ENCODE measurements at regions not wholly inside any gene's neighbourhood (a gene's known extent, or its start where the extent isn't known, plus 50 kb on each side); places are given as distances from the start of the nearest gene placed in this dataset.

DNA sequence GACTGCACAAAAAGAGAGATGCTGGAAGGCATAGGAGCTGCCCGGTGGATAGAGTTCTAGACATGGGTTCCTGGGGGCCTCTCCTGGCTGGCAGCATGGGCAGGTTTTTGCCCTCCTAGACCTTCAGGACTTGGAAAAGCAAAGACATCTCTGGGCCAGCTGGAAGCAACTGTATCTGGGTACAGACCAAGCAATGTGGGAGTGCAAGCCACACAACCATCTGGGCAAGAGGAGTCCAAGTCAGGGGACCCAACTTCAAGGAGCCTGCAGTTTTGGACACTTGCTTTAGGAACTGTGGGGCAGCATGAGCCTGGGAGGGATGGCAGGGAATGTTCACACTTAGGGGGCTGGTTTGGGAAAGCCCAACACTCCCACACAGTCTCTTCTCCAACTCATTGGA lies 323.3 kb downstream of the GADD45G start:
- Mint-ChIP-seq H3K4me1 (peaks cover 27% of the 10 kb centered on the region), H3K9me3 (no peaks in the 10 kb centered on the region), H3K4me3 (no peak overlapping the region), H3K27ac (no peak overlapping the region), H3K36me3 (no peaks in the 10 kb centered on the region), H3K27me3 (no peaks in the 10 kb centered on the region)

- Mint-ChIP-seq H3K4me3 (no peak overlapping the region), H3K4me1 (peaks cover 22% of the 10 kb centered on the region), H3K9me3 (no peaks in the 10 kb centered on the region), H3K27me3 (no peaks in the 10 kb centered on the region), H3K36me3 (no peaks in the 10 kb centered on the region), H3K27ac (no peak overlapping the region)
These were observed 323.9 kb downstream of the GADD45G start for GRCh38 chr9:89928521-89929275.

DNA sequence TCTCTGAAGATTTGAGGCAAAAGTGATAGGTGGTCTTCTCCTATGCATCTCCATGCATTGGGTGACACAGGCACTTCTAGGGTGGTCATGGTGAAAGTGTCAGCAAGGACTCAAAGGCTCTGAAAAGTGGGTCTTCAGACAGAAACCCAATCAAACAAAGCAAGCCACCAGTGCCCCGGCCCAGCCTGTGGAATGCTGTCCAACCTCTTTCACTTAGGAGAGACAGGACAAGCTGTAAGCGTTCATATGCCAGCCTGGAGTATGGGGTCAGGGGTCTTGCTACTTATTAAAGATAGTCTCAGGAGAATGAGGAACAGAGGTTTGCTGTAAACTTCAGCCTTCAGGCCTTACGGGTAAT lies 324.5 kb downstream of the GADD45G start:
- H3K4me3 Mint-ChIP-seq, result no peak overlapping the region
- H3K27me3 Mint-ChIP-seq, result no peaks in the 10 kb centered on the region
- peaks cover 16% of the 10 kb centered on the region for H3K4me1 Mint-ChIP-seq
- H3K36me3 Mint-ChIP-seq, result no peaks in the 10 kb centered on the region
- no peaks in the 10 kb centered on the region for H3K9me3 Mint-ChIP-seq
- H3K27ac Mint-ChIP-seq, result no peak overlapping the region

GRCh38 chr9:89929673-89930480 lies 325.1 kb downstream of the GADD45G start:
- Mint-ChIP-seq H3K4me3 (no peak overlapping the region), H3K4me1 (peaks cover 10% of the 10 kb centered on the region), H3K27ac (no peak overlapping the region), H3K9me3 (no peaks in the 10 kb centered on the region), H3K36me3 (no peaks in the 10 kb centered on the region), H3K27me3 (no peaks in the 10 kb centered on the region)

DNA sequence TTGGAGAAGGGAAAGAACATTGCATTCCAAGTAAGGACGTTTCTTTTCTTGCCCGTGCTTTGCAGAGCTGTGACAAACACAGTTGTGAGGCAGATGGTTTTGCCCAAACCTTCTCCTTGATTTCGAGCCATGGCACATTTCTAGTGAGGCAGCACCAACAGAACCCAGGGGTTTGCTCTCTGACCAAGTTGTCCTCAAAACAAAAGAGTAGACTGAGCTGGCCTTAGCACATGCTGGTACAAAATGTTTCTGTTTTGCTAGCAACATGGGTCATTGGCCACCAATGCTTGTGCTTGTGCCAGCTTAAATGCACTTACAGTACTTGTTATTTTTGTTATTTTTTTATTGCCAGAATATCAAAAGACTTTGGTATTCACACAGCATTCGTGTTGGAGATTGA lies 328.8 kb downstream of the GADD45G start:
- Mint-ChIP-seq H3K27ac (no peak overlapping the region), H3K36me3 (no peaks in the 10 kb centered on the region), H3K4me3 (no peak overlapping the region), H3K9me3 (no peaks in the 10 kb centered on the region), H3K27me3 (no peaks in the 10 kb centered on the region), H3K4me1 (peaks cover 6% of the 10 kb centered on the region)

- no peak overlapping the region for H3K4me3 Mint-ChIP-seq
- H3K27me3 Mint-ChIP-seq, result peaks cover 1% of the 10 kb centered on the region
- no peaks in the 10 kb centered on the region for H3K36me3 Mint-ChIP-seq
- no peaks in the 10 kb centered on the region for H3K9me3 Mint-ChIP-seq
- H3K4me1 Mint-ChIP-seq, result peaks cover 4% of the 10 kb centered on the region
- H3K27ac Mint-ChIP-seq, result no peak overlapping the region
These were observed 330.3 kb downstream of the GADD45G start for GRCh38 chr9:89935115-89935514.

GRCh38 chr9:89935801-89936200 lies 331.0 kb downstream of the GADD45G start:
- Mint-ChIP-seq H3K4me3 (no peak overlapping the region), H3K27ac (no peak overlapping the region), H3K36me3 (no peaks in the 10 kb centered on the region), H3K4me1 (no peaks in the 10 kb centered on the region), H3K9me3 (no peaks in the 10 kb centered on the region), H3K27me3 (peaks cover 1% of the 10 kb centered on the region)

DNA sequence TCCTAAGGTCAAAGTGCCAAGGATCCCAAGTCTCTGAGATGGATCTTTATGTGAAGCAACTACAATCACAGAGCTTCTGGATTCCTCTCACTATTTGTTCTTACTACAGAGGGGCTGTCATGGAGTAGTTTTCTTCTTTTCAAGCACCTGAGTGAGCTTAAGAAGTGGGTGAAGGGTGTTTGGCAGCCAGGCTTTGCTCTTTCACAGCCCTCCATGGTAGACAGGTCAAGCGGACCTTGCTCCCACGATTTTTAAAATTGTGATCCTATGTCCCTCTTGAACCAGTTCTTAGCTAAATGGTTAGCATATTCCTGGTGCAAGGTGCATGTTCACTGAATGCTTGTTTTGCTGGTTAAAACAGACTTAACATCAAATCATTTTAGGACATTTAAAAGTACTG lies 332.2 kb downstream of the GADD45G start:
- Mint-ChIP-seq H3K27me3 (peaks cover 1% of the 10 kb centered on the region), H3K4me1 (no peaks in the 10 kb centered on the region), H3K27ac (no peak overlapping the region), H3K4me3 (no peak overlapping the region), H3K36me3 (no peaks in the 10 kb centered on the region), H3K9me3 (no peaks in the 10 kb centered on the region)

- peaks cover 1% of the 10 kb centered on the region for H3K27me3 Mint-ChIP-seq
These were observed 334.4 kb downstream of the GADD45G start for GRCh38 chr9:89939181-89939580.

GRCh38 chr9:89939626-89940292 lies 334.9 kb downstream of the GADD45G start:
- Mint-ChIP-seq H3K27ac (no peak overlapping the region), H3K9me3 (no peaks in the 10 kb centered on the region), H3K36me3 (no peaks in the 10 kb centered on the region), H3K4me1 (no peaks in the 10 kb centered on the region), H3K4me3 (no peak overlapping the region), H3K27me3 (peaks cover 1% of the 10 kb centered on the region)

More at GRCh38 chr9:89939181-89939580, 334.4 kb downstream of the GADD45G start:
- H3K36me3 Mint-ChIP-seq, result no peaks in the 10 kb centered on the region
- H3K27ac Mint-ChIP-seq, result no peak overlapping the region
- no peaks in the 10 kb centered on the region for H3K4me1 Mint-ChIP-seq
- no peak overlapping the region for H3K4me3 Mint-ChIP-seq
- no peaks in the 10 kb centered on the region for H3K9me3 Mint-ChIP-seq

DNA sequence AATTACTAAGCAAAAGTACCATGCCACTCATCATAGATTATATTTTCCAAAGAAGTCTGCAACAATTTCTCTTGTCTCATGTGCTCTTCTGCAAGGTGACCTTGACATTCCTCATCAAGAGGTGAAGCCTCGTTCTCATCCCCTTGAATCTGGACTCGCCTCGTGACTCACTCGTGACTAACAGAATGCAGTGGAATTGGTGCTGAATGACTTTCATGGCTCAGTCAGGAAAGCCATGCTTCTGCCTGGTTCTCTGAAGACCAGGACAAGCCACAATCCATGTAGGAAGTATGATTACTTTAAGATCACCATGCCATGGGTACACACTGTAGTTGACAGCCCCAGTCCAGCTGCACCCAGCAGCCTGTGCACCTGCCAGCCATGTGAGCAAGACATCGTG lies 335.8 kb downstream of the GADD45G start:
- H3K27me3 Mint-ChIP-seq, result peaks cover 1% of the 10 kb centered on the region
- no peaks in the 10 kb centered on the region for H3K9me3 Mint-ChIP-seq
- no peak overlapping the region for H3K4me3 Mint-ChIP-seq
- no peak overlapping the region for H3K27ac Mint-ChIP-seq
- H3K4me1 Mint-ChIP-seq, result no peaks in the 10 kb centered on the region
- no peaks in the 10 kb centered on the region for H3K36me3 Mint-ChIP-seq

DNA sequence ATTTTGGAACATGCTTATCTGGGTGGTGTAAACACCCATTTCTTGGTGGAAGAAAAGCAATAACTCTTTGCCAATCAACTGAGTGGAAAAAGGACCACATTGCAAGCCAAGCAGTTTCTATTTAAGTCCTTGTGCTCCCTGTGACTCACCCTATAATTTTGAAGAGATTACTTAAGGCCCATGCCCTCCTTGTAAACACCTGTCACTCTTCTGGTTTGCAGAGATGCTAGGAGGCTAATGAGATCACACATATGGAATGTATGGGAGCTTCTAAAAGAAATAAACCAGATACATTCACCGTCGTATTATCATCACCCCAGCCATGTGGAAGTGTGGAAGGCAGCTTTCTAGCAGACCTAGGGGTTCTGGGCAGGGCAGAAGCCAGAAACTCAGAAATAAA lies 337.1 kb downstream of the GADD45G start:
- Mint-ChIP-seq H3K9me3 (no peaks in the 10 kb centered on the region), H3K27ac (no peak overlapping the region), H3K4me3 (no peak overlapping the region), H3K4me1 (no peaks in the 10 kb centered on the region), H3K27me3 (peaks cover 1% of the 10 kb centered on the region), H3K36me3 (no peaks in the 10 kb centered on the region)

- no peaks in the 10 kb centered on the region for H3K4me1 Mint-ChIP-seq
- H3K27me3 Mint-ChIP-seq, result peaks cover 1% of the 10 kb centered on the region
- no peaks in the 10 kb centered on the region for H3K36me3 Mint-ChIP-seq
- H3K4me3 Mint-ChIP-seq, result no peak overlapping the region
- H3K9me3 Mint-ChIP-seq, result no peaks in the 10 kb centered on the region
- H3K27ac Mint-ChIP-seq, result no peak overlapping the region
These were observed 337.8 kb downstream of the GADD45G start for GRCh38 chr9:89942643-89943042.

GRCh38 chr9:89943309-89943708 lies 338.5 kb downstream of the GADD45G start:
- peaks cover 1% of the 10 kb centered on the region for H3K27me3 Mint-ChIP-seq
- no peak overlapping the region for H3K4me3 Mint-ChIP-seq
- no peaks in the 10 kb centered on the region for H3K9me3 Mint-ChIP-seq
- no peaks in the 10 kb centered on the region for H3K36me3 Mint-ChIP-seq
- no peak overlapping the region for H3K27ac Mint-ChIP-seq
- H3K4me1 Mint-ChIP-seq, result no peaks in the 10 kb centered on the region

- Mint-ChIP-seq H3K4me3 (no peak overlapping the region), H3K9me3 (no peaks in the 10 kb centered on the region), H3K27me3 (peaks cover 1% of the 10 kb centered on the region), H3K4me1 (no peaks in the 10 kb centered on the region), H3K36me3 (no peaks in the 10 kb centered on the region), H3K27ac (no peak overlapping the region)
These were observed 338.9 kb downstream of the GADD45G start for GRCh38 chr9:89943728-89944127.

DNA sequence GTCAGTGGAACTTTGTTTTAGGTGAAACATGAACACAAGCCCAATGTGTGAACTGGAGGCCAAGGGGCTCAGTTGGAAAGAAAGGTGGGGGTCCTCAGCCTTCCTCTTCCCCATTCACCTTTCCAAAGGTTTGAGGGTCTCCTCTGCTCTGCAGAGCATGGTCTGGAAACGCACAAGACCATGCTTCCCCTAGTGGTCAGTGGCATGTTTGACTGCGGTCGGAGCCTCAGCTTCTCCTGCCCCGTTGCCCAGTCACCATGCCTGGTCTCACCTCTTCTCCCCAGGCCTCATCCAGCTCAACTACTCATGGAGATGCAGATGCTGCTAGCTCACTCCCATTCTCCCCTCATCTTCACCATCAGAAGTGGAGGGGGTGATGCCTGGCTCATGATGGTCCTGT lies 340.3 kb downstream of the GADD45G start:
- H3K4me1 Mint-ChIP-seq, result no peaks in the 10 kb centered on the region
- H3K27me3 Mint-ChIP-seq, result no peaks in the 10 kb centered on the region
- H3K27ac Mint-ChIP-seq, result no peak overlapping the region
- H3K9me3 Mint-ChIP-seq, result no peaks in the 10 kb centered on the region
- H3K4me3 Mint-ChIP-seq, result no peak overlapping the region
- H3K36me3 Mint-ChIP-seq, result no peaks in the 10 kb centered on the region

All from activated naive CD4-positive, alpha-beta T cell treated with anti-CD3 and anti-CD28 coated beads, Interleukin-2, amount 50 U/mL, for 24 hours (primary cell).